H9 (cell line): ENCODE measurements at regions not wholly inside any gene's neighbourhood (a gene's known extent, or its start where the extent isn't known, plus 50 kb on each side); places are given as distances from the start of the nearest gene placed in this dataset.

ENCODE experiments used
- DNase-seq: peaks from one replicate; pipeline ENCODE4 v3.0.0-alpha.2; 2017
- H2AFZ ChIP-seq: one replicate; pipeline ENCODE4 v1.6.1; 2013; ENCODE audit warnings: mild to moderate bottlenecking, low read length, control low read depth, moderate library complexity
- H2AK5ac ChIP-seq: 2 replicates; pipeline ENCODE4 v1.6.1; 2013; ENCODE audit warnings: low read length, control low read depth, mixed read lengths; ENCODE audit not compliant: insufficient read length
- H2BK120ac ChIP-seq: one replicate; pipeline ENCODE4 v1.6.1; 2013; ENCODE audit warnings: low read depth, mild to moderate bottlenecking, low read length, control low read depth, inconsistent platforms; ENCODE audit not compliant: poor library complexity, severe bottlenecking
- H2BK12ac ChIP-seq: 2 replicates; pipeline ENCODE4 v1.6.1; 2013; ENCODE audit warnings: low read length, control low read depth, mixed read lengths, low read depth; ENCODE audit not compliant: insufficient read length
- H2BK15ac ChIP-seq: 2 replicates; pipeline ENCODE4 v1.6.1; 2013; ENCODE audit warnings: low read depth, low read length, control low read depth
- H2BK20ac ChIP-seq: one replicate; pipeline ENCODE4 v1.6.1; 2013; ENCODE audit warnings: low read depth, mild to moderate bottlenecking, low read length, control low read depth, inconsistent platforms; ENCODE audit not compliant: poor library complexity, severe bottlenecking
- H2BK5ac ChIP-seq: 2 replicates; pipeline ENCODE4 v1.6.1; 2013; ENCODE audit warnings: low read length, control low read depth, mixed read lengths; ENCODE audit not compliant: insufficient read length
- H3K14ac ChIP-seq: 2 replicates; pipeline ENCODE4 v1.6.1; 2013; ENCODE audit warnings: low read length, control low read depth; ENCODE audit not compliant: insufficient read depth
- H3K18ac ChIP-seq: 2 replicates; pipeline ENCODE4 v1.6.1; 2013; ENCODE audit warnings: low read depth, mild to moderate bottlenecking, mixed read lengths, low read length, control low read depth; ENCODE audit not compliant: insufficient read length
- H3K23ac ChIP-seq: 2 replicates; pipeline ENCODE4 v1.6.1; 2013; ENCODE audit warnings: low read length, control low read depth, mixed read lengths, low read depth; ENCODE audit not compliant: insufficient read length
- H3K23me2 ChIP-seq: 2 replicates; pipeline ENCODE4 v1.6.1; 2013; ENCODE audit warnings: low read depth, mild to moderate bottlenecking, mixed read lengths, low read length, control low read depth; ENCODE audit not compliant: insufficient read length, poor library complexity, severe bottlenecking
- H3K27ac ChIP-seq: 2 replicates; pipeline ENCODE4 v1.5.1; 2013; ENCODE audit warnings: low read length, control low read depth, mixed read lengths, low read depth; ENCODE audit not compliant: insufficient read length
- H3K27me3 ChIP-seq: 2 replicates; pipeline ENCODE4 v1.6.1; 2013; ENCODE audit warnings: low read length, control low read depth, inconsistent platforms; ENCODE audit not compliant: insufficient read depth
- H3K4ac ChIP-seq: 2 replicates; pipeline ENCODE4 v1.6.1; 2013; ENCODE audit warnings: low read depth, mild to moderate bottlenecking, control low read depth, inconsistent platforms, low read length, moderate library complexity
- H3K4me1 ChIP-seq: 2 replicates; pipeline ENCODE4 v1.6.1; 2013; ENCODE audit warnings: low read length, control low read depth, inconsistent platforms; ENCODE audit not compliant: insufficient read depth
- H3K4me2 ChIP-seq: 2 replicates; pipeline ENCODE4 v1.6.1; 2013; ENCODE audit warnings: low read length, control low read depth, mixed read lengths; ENCODE audit not compliant: insufficient read length, insufficient read depth
- H3K56ac ChIP-seq: 2 replicates; pipeline ENCODE4 v1.6.1; 2013; ENCODE audit warnings: low read depth, mild to moderate bottlenecking, mixed read lengths, low read length, control low read depth; ENCODE audit not compliant: insufficient read length
- H3K79me1 ChIP-seq: 2 replicates; pipeline ENCODE4 v1.6.1; 2013; ENCODE audit warnings: low read depth, mild to moderate bottlenecking, moderate library complexity, low read length, control low read depth, inconsistent platforms; ENCODE audit not compliant: insufficient read depth, poor library complexity, severe bottlenecking
- H3K79me2 ChIP-seq: 2 replicates; pipeline ENCODE4 v1.6.1; 2013; ENCODE audit warnings: low read length, control low read depth, inconsistent platforms; ENCODE audit not compliant: insufficient read depth
- H3K9ac ChIP-seq: 2 replicates; pipeline ENCODE4 v1.6.1; 2013; ENCODE audit warnings: low read length, control low read depth, mixed read lengths; ENCODE audit not compliant: insufficient read length; ENCODE audit errors: extremely low read depth
- H3K9me3 ChIP-seq: one replicate; pipeline ENCODE4 v1.6.1; 2013; ENCODE audit warnings: low read depth, low read length, inconsistent platforms; ENCODE audit not compliant: control insufficient read depth
- H3T11ph ChIP-seq: one replicate; pipeline ENCODE4 v1.6.1; 2013; ENCODE audit warnings: mild to moderate bottlenecking, low read length, control low read depth, inconsistent platforms
- H4K20me1 ChIP-seq: one replicate; pipeline ENCODE4 v1.6.1; 2013; ENCODE audit not compliant: control insufficient read depth, insufficient read length, insufficient read depth
- H4K5ac ChIP-seq: 2 replicates; pipeline ENCODE4 v1.6.1; 2013; ENCODE audit warnings: low read depth, mild to moderate bottlenecking, mixed read lengths, low read length, control low read depth; ENCODE audit not compliant: insufficient read length
- H4K8ac ChIP-seq: replicated peaks from 2 replicates; pipeline ENCODE4 v1.6.1; 2013; ENCODE audit warnings: low read length, control low read depth, mixed read lengths, low read depth; ENCODE audit not compliant: insufficient read length
- H4K91ac ChIP-seq: 2 replicates; pipeline ENCODE4 v1.6.1; 2013; ENCODE audit warnings: low read depth, mild to moderate bottlenecking, moderate library complexity, mixed read lengths, low read length, control low read depth; ENCODE audit not compliant: insufficient read length
- H3K27ac Mint-ChIP-seq, 3 experiments: 2 replicates in 2 of 3; 3 replicates in 1 of 3; pipeline ENCODE4 v1.8.0; 2020 to 2021; ENCODE audit warnings: mixed read lengths in 3 of 3, mild to moderate bottlenecking in 1 of 3, moderate library complexity in 1 of 3
- H3K27me3 Mint-ChIP-seq: 2 replicates; pipeline ENCODE4 v1.8.0; 2021; ENCODE audit warnings: low read depth, mild to moderate bottlenecking, moderate library complexity, mixed read lengths
- H3K36me3 Mint-ChIP-seq, 3 experiments: 2 replicates in 2 of 3; 3 replicates in 1 of 3; pipeline ENCODE4 v1.8.0; 2020 to 2021; ENCODE audit warnings: low read depth in 3 of 3, mixed read lengths in 3 of 3; ENCODE audit not compliant: insufficient read depth in 1 of 3
- H3K4me1 Mint-ChIP-seq, 2 experiments: 2 replicates each; pipeline ENCODE4 v1.8.0; 2020; ENCODE audit warnings: mixed read lengths in 2 of 2
- H3K4me3 Mint-ChIP-seq, 2 experiments: 2 replicates in 1 of 2; 3 replicates in 1 of 2; pipeline ENCODE4 v1.8.0; 2020 to 2021; ENCODE audit warnings: mild to moderate bottlenecking in 2 of 2, mixed read lengths in 2 of 2, moderate library complexity in 1 of 2
- H3K9me3 Mint-ChIP-seq, 2 experiments: 2 replicates in 1 of 2; 3 replicates in 1 of 2; pipeline ENCODE4 v1.8.0; 2020; ENCODE audit warnings: mild to moderate bottlenecking in 2 of 2, mixed read lengths in 2 of 2, moderate library complexity in 1 of 2
- WGBS: extraction: QIAGEN DNeasy Blood & Tissue Kit; methylation state at CpG from one replicate; pipeline ENCODE4 v1.1.7; 2013; ENCODE audit warnings: missing lambda C conversion rate, low lambda C conversion rate, mixed read lengths; ENCODE audit not compliant: insufficient read length; ENCODE audit errors: extremely low coverage; 5-methylcytosine and 5-hydroxymethylcytosine counted together
- TF ChIP-seq, protein P1 (sequence below): fragments of 200-600 bp; sonication (generic); conservative IDR thresholded peaks from 3 replicates; pipeline ENCODE4 v1.8.0; 2021; ENCODE audit warnings: antibody characterized with exemption, mild to moderate bottlenecking

GRCh38 chr2:192373754-192374153, 179.0 kb upstream of the TMEFF2 start:
- no peaks in the 10 kb centered on the region for H3K9me3 Mint-ChIP-seq
- DNase-seq = no peak
- TF ChIP-seq, protein P1, sequence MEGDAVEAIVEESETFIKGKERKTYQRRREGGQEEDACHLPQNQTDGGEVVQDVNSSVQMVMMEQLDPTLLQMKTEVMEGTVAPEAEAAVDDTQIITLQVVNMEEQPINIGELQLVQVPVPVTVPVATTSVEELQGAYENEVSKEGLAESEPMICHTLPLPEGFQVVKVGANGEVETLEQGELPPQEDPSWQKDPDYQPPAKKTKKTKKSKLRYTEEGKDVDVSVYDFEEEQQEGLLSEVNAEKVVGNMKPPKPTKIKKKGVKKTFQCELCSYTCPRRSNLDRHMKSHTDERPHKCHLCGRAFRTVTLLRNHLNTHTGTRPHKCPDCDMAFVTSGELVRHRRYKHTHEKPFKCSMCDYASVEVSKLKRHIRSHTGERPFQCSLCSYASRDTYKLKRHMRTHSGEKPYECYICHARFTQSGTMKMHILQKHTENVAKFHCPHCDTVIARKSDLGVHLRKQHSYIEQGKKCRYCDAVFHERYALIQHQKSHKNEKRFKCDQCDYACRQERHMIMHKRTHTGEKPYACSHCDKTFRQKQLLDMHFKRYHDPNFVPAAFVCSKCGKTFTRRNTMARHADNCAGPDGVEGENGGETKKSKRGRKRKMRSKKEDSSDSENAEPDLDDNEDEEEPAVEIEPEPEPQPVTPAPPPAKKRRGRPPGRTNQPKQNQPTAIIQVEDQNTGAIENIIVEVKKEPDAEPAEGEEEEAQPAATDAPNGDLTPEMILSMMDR = no peak
- Histone ChIP-seq H4K5ac (no peak overlapping the region), H2BK12ac (no peak overlapping the region), H2BK120ac (no peak overlapping the region), H2BK5ac (no peak overlapping the region), H3K27ac (no peak overlapping the region), H3K4me1 (no peaks in the 10 kb centered on the region), H2AFZ (no peak overlapping the region), H3K23me2 (no peaks in the 10 kb centered on the region), H3K9ac (no peak overlapping the region), H3K79me2 (no peaks in the 10 kb centered on the region), H2BK15ac (no peak overlapping the region), H3T11ph (no peak overlapping the region), H3K56ac (no peak overlapping the region), H3K4ac (no peak overlapping the region), H4K91ac (no peak overlapping the region), H3K18ac (no peak overlapping the region), H3K9me3 (no peaks in the 10 kb centered on the region), H3K23ac (no peak overlapping the region), H3K14ac (no peak overlapping the region), H3K4me2 (no peak overlapping the region), H4K20me1 (no peaks in the 10 kb centered on the region), H3K27me3 (no peaks in the 10 kb centered on the region), H2AK5ac (no peak overlapping the region), H3K79me1 (no peaks in the 10 kb centered on the region), H4K8ac (no peak overlapping the region), H2BK20ac (no peak overlapping the region)
- H3K27me3 Mint-ChIP-seq = no peaks in the 10 kb centered on the region; the same call in 1 of the 2 replicates
- no peak overlapping the region for H3K27ac Mint-ChIP-seq
- H3K36me3 Mint-ChIP-seq = no peaks in the 10 kb centered on the region
- H3K4me1 Mint-ChIP-seq = no peaks in the 10 kb centered on the region
- no peak overlapping the region for H3K4me3 Mint-ChIP-seq
- no CpG with 5 or more reads among the region's 2 CpGs for WGBS
